ENCODE measurements at regions not wholly inside any gene's neighbourhood (a gene's known extent, or its start where the extent isn't known, plus 50 kb on each side); places are given as distances from the start of the nearest gene placed in this dataset.

GRCh38 chr11:19372381-19372780, 131.6 kb upstream of the E2F8 start:
- no peaks in the 10 kb centered on the region for H3K4me1 ChIP-seq (ENCODE audit: control insufficient read depth in 1 of 2, extremely low read depth in 1 of 2, insufficient read depth in 2 of 2, low read length in 2 of 2)
- no peaks in the 10 kb centered on the region for H3K36me3 Mint-ChIP-seq
- no peaks in the 10 kb centered on the region for H3K9me3 ChIP-seq
- H3K9me3 Mint-ChIP-seq: no peaks in the 10 kb centered on the region
- ATAC-seq (replicated peaks in 1 of 4) (no peak), DNase-seq (no peak)
- H3K36me3 ChIP-seq (ENCODE audit: control insufficient read depth in 2 of 2, extremely low read depth in 1 of 2, insufficient read depth in 1 of 2, low read length in 1 of 2): no peaks in the 10 kb centered on the region
- H3K27me3 Mint-ChIP-seq: peaks cover 27 to 30% of the 10 kb centered on the region in 2 donors
- no peak overlapping the region for H3K27ac Mint-ChIP-seq
- H3K4me3 Mint-ChIP-seq: no peak overlapping the region
- peaks cover 0 to 4% of the 10 kb centered on the region in 2 experiments for H3K27me3 ChIP-seq (replicated peaks in 1 of 2; ENCODE audit: control insufficient read depth in 2 of 2, extremely low read depth in 1 of 2, insufficient read depth in 2 of 2, low read length in 1 of 2)
- no peak overlapping the region for H3K27ac ChIP-seq (ENCODE audit: low read length)
- POLR2A ChIA-PET: no interaction called here
- CTCF ChIA-PET: no interaction called here
- H3K4me3 ChIP-seq (ENCODE audit: control insufficient read depth in 1 of 2, extremely low read depth in 1 of 2, low read length in 1 of 2): no peak overlapping the region
- H3K4me1 Mint-ChIP-seq: no peaks in the 10 kb centered on the region
- no CpG with 5 or more reads among the region's 4 CpGs for WGBS (ENCODE audit: insufficient coverage)

GRCh38 chr11:19370100-19370861, 129.5 kb upstream of the E2F8 start:
- no peak for DNase-seq
- CTCF ChIA-PET: no interaction called here
- Histone ChIP-seq H3K4me1 (ENCODE audit: control insufficient read depth in 1 of 2, extremely low read depth in 1 of 2, insufficient read depth in 2 of 2, low read length in 2 of 2) (no peaks in the 10 kb centered on the region), H3K27me3 (replicated peaks in 1 of 2; ENCODE audit: control insufficient read depth in 2 of 2, extremely low read depth in 1 of 2, insufficient read depth in 2 of 2, low read length in 1 of 2) (peaks cover 0 to 4% of the 10 kb centered on the region in 2 experiments), H3K27ac (ENCODE audit: low read length) (no peak overlapping the region), H3K9me3 (no peaks in the 10 kb centered on the region), H3K36me3 (ENCODE audit: control insufficient read depth in 2 of 2, extremely low read depth in 1 of 2, insufficient read depth in 1 of 2, low read length in 1 of 2) (no peaks in the 10 kb centered on the region), H3K4me3 (ENCODE audit: control insufficient read depth in 1 of 2, extremely low read depth in 1 of 2, low read length in 1 of 2) (no peak overlapping the region)
- H3K27ac Mint-ChIP-seq: no peak overlapping the region
- H3K4me1 Mint-ChIP-seq: no peaks in the 10 kb centered on the region
- POLR2A ChIA-PET: no interaction called here
- WGBS (ENCODE audit: insufficient coverage): 92% methylated on average over 2 of the region's 7 CpGs
- H3K4me3 Mint-ChIP-seq: no peak overlapping the region
- no peaks in the 10 kb centered on the region for H3K9me3 Mint-ChIP-seq
- H3K36me3 Mint-ChIP-seq: no peaks in the 10 kb centered on the region
- H3K27me3 Mint-ChIP-seq: peaks cover 14 to 19% of the 10 kb centered on the region in 2 donors
- no peak for ATAC-seq (replicated peaks in 1 of 4)

- peaks cover 8% of the 10 kb centered on the region in 2 donors for H3K27me3 Mint-ChIP-seq
- H3K27ac Mint-ChIP-seq: no peak overlapping the region
- Histone ChIP-seq H3K4me3 (ENCODE audit: control insufficient read depth in 1 of 2, extremely low read depth in 1 of 2, low read length in 1 of 2) (no peak overlapping the region), H3K4me1 (ENCODE audit: control insufficient read depth in 1 of 2, extremely low read depth in 1 of 2, insufficient read depth in 2 of 2, low read length in 2 of 2) (no peaks in the 10 kb centered on the region), H3K9me3 (no peaks in the 10 kb centered on the region), H3K27ac (ENCODE audit: low read length) (no peak overlapping the region), H3K36me3 (ENCODE audit: control insufficient read depth in 2 of 2, extremely low read depth in 1 of 2, insufficient read depth in 1 of 2, low read length in 1 of 2) (no peaks in the 10 kb centered on the region), H3K27me3 (replicated peaks in 1 of 2; ENCODE audit: control insufficient read depth in 2 of 2, extremely low read depth in 1 of 2, insufficient read depth in 2 of 2, low read length in 1 of 2) (peaks cover 0 to 4% of the 10 kb centered on the region in 2 experiments)
- H3K36me3 Mint-ChIP-seq: no peaks in the 10 kb centered on the region
- DNase-seq: no peak
- no CpG with 5 or more reads among the region's 6 CpGs for WGBS (ENCODE audit: insufficient coverage)
- H3K9me3 Mint-ChIP-seq: no peaks in the 10 kb centered on the region
- no peaks in the 10 kb centered on the region for H3K4me1 Mint-ChIP-seq
- no peak for ATAC-seq (replicated peaks in 1 of 4)
- ChIA-PET CTCF (no interaction called here), POLR2A (no interaction called here)
- H3K4me3 Mint-ChIP-seq: no peak overlapping the region
Observed at GRCh38 chr11:19368726-19369375, 128.1 kb upstream of the E2F8 start.

- Histone ChIP-seq H3K27me3 (replicated peaks in 1 of 2; ENCODE audit: control insufficient read depth in 2 of 2, extremely low read depth in 1 of 2, insufficient read depth in 2 of 2, low read length in 1 of 2) (peaks cover 0 to 4% of the 10 kb centered on the region in 2 experiments), H3K4me1 (ENCODE audit: control insufficient read depth in 1 of 2, extremely low read depth in 1 of 2, insufficient read depth in 2 of 2, low read length in 2 of 2) (no peaks in the 10 kb centered on the region), H3K36me3 (ENCODE audit: control insufficient read depth in 2 of 2, extremely low read depth in 1 of 2, insufficient read depth in 1 of 2, low read length in 1 of 2) (no peaks in the 10 kb centered on the region), H3K27ac (ENCODE audit: low read length) (no peak overlapping the region), H3K9me3 (no peaks in the 10 kb centered on the region), H3K4me3 (ENCODE audit: control insufficient read depth in 1 of 2, extremely low read depth in 1 of 2, low read length in 1 of 2) (no peak overlapping the region)
- Mint-ChIP-seq H3K4me3 (no peak overlapping the region), H3K9me3 (no peaks in the 10 kb centered on the region), H3K27me3 (peaks cover 2 to 3% of the 10 kb centered on the region in 2 donors), H3K27ac (no peak overlapping the region), H3K4me1 (no peaks in the 10 kb centered on the region), H3K36me3 (no peaks in the 10 kb centered on the region)
- POLR2A ChIA-PET: no interaction called here
- ATAC-seq (replicated peaks in 1 of 4) (no peak), DNase-seq (no peak)
- CTCF ChIA-PET: no interaction called here
- WGBS (ENCODE audit: insufficient coverage): 82% methylated on average over 2 of the region's 2 CpGs
Observed at GRCh38 chr11:19366992-19367709, 126.4 kb upstream of the E2F8 start.

GRCh38 chr11:19365743-19366410, 125.1 kb upstream of the E2F8 start:
- ATAC-seq (replicated peaks in 1 of 4) (no peak), DNase-seq (no peak)
- Mint-ChIP-seq H3K4me1 (no peaks in the 10 kb centered on the region), H3K27me3 (peaks cover 2 to 3% of the 10 kb centered on the region in 2 donors), H3K4me3 (no peak overlapping the region), H3K36me3 (no peaks in the 10 kb centered on the region), H3K9me3 (no peaks in the 10 kb centered on the region), H3K27ac (no peak overlapping the region)
- CTCF ChIA-PET: no interaction called here
- H3K36me3 ChIP-seq (ENCODE audit: control insufficient read depth in 2 of 2, extremely low read depth in 1 of 2, insufficient read depth in 1 of 2, low read length in 1 of 2): no peaks in the 10 kb centered on the region
- no peak overlapping the region for H3K27ac ChIP-seq (ENCODE audit: low read length)
- no peaks in the 10 kb centered on the region for H3K4me1 ChIP-seq (ENCODE audit: control insufficient read depth in 1 of 2, extremely low read depth in 1 of 2, insufficient read depth in 2 of 2, low read length in 2 of 2)
- H3K4me3 ChIP-seq (ENCODE audit: control insufficient read depth in 1 of 2, extremely low read depth in 1 of 2, low read length in 1 of 2): no peak overlapping the region
- H3K27me3 ChIP-seq (replicated peaks in 1 of 2; ENCODE audit: control insufficient read depth in 2 of 2, extremely low read depth in 1 of 2, insufficient read depth in 2 of 2, low read length in 1 of 2): peaks cover 0 to 4% of the 10 kb centered on the region in 2 experiments
- H3K9me3 ChIP-seq: no peaks in the 10 kb centered on the region
- POLR2A ChIA-PET: no interaction called here
- no CpG with 5 or more reads among the region's 1 CpG for WGBS (ENCODE audit: insufficient coverage)

GRCh38 chr11:19359221-19360000, 118.7 kb upstream of the E2F8 start:
- ChIA-PET CTCF (interaction anchor here in 1 of 2 donors (0.5 kb wide), 1 partner anchor 168 kb away, joined by 5 read pairs; no protein-coding TSS in a partner anchor), POLR2A (no interaction called here)
- no peak overlapping the region for H3K4me3 ChIP-seq (ENCODE audit: control insufficient read depth in 1 of 2, extremely low read depth in 1 of 2, low read length in 1 of 2)
- Mint-ChIP-seq H3K27me3 (peaks cover 18% of the 10 kb centered on the region in 2 donors), H3K27ac (no peak overlapping the region), H3K9me3 (no peaks in the 10 kb centered on the region), H3K4me3 (no peak overlapping the region), H3K4me1 (no peaks in the 10 kb centered on the region), H3K36me3 (no peaks in the 10 kb centered on the region)
- peaks cover 4 to 5% of the 10 kb centered on the region in 2 experiments for H3K27me3 ChIP-seq (replicated peaks in 1 of 2; ENCODE audit: control insufficient read depth in 2 of 2, extremely low read depth in 1 of 2, insufficient read depth in 2 of 2, low read length in 1 of 2)
- no peak overlapping the region for H3K27ac ChIP-seq (ENCODE audit: low read length)
- WGBS (ENCODE audit: insufficient coverage): 63% methylated on average over 5 of the region's 7 CpGs
- ATAC-seq (replicated peaks in 1 of 4): no peak
- H3K4me1 ChIP-seq (ENCODE audit: control insufficient read depth in 1 of 2, extremely low read depth in 1 of 2, insufficient read depth in 2 of 2, low read length in 2 of 2): no peaks in the 10 kb centered on the region
- no peaks in the 10 kb centered on the region for H3K36me3 ChIP-seq (ENCODE audit: control insufficient read depth in 2 of 2, extremely low read depth in 1 of 2, insufficient read depth in 1 of 2, low read length in 1 of 2)
- DNase-seq: no peak
- no peaks in the 10 kb centered on the region for H3K9me3 ChIP-seq
